ENCODE measurements at regions not wholly inside any gene's neighbourhood (a gene's known extent, or its start where the extent isn't known, plus 50 kb on each side); places are given as distances from the start of the nearest gene placed in this dataset.

DNA sequence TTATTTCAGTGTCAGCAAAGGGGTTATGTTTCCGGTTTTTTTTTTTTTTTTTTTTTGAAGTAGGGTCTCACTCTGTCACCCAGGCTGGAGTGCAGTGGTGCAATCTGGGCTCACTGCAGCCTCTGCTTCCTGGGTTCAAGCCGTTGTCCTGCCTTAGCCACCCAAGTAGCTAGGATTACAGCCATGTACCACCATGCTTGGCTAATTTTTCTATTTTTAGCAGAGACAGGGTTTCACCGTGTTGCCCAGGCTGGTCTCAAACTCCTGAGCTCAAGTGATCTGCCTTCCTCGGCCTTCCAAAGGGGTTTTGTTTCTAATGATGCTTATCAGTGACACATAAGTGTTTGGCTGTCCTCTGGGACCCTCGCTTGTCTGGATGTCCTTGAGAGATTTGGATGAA, 235.7 kb upstream of the C2CD4B start:
- no peak overlapping the region for H3K27ac Mint-ChIP-seq
- DNase-seq (no peak), ATAC-seq (ENCODE audit: low read depth) (no peak)
- ChIA-PET CTCF (no interaction called here), POLR2A (no interaction called here)
- TF ChIP-seq, protein P1, sequence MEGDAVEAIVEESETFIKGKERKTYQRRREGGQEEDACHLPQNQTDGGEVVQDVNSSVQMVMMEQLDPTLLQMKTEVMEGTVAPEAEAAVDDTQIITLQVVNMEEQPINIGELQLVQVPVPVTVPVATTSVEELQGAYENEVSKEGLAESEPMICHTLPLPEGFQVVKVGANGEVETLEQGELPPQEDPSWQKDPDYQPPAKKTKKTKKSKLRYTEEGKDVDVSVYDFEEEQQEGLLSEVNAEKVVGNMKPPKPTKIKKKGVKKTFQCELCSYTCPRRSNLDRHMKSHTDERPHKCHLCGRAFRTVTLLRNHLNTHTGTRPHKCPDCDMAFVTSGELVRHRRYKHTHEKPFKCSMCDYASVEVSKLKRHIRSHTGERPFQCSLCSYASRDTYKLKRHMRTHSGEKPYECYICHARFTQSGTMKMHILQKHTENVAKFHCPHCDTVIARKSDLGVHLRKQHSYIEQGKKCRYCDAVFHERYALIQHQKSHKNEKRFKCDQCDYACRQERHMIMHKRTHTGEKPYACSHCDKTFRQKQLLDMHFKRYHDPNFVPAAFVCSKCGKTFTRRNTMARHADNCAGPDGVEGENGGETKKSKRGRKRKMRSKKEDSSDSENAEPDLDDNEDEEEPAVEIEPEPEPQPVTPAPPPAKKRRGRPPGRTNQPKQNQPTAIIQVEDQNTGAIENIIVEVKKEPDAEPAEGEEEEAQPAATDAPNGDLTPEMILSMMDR (IDR thresholded peaks at IDR 0.05), result no peak
- intact Hi-C loops (cut with micrococcal nuclease), result no loop called here
- H3K27me3 Mint-ChIP-seq, result peaks cover 12% of the 10 kb centered on the region
- no peaks in the 10 kb centered on the region for H3K36me3 Mint-ChIP-seq (ENCODE audit: low read depth)
- no peak overlapping the region for H3K4me3 Mint-ChIP-seq
- H3K4me1 Mint-ChIP-seq, result no peaks in the 10 kb centered on the region
- peaks cover 22% of the 10 kb centered on the region for H3K9me3 Mint-ChIP-seq

DNA sequence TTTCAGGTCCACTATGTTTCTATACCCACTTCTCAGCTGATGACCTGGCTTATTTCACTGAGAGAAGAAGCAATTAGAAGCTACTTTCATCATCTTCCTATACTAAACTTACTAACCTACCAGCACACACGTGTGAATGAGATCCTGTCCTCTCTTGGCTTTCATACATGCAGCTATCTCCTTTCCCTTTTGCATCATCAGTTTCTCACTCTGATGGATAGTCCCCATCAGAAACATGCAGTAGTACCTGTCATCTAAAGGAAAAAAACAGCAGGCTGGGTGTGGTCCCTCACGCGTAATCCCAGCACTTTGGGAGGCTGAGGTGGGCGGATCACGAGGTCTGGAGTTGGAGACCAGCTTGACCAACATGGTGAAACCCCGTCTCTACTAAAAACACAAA, 237.6 kb upstream of the C2CD4B start:
- ChIA-PET POLR2A (no interaction called here), CTCF (no interaction called here)
- H3K9me3 Mint-ChIP-seq, result peaks cover 22% of the 10 kb centered on the region
- TF ChIP-seq, protein P1 (IDR thresholded peaks at IDR 0.05), result no peak
- intact Hi-C loops (cut with micrococcal nuclease), result no loop called here
- ATAC-seq (ENCODE audit: low read depth) (no peak), DNase-seq (no peak)
- peaks cover 18% of the 10 kb centered on the region for H3K27me3 Mint-ChIP-seq
- H3K36me3 Mint-ChIP-seq (ENCODE audit: low read depth), result no peaks in the 10 kb centered on the region
- H3K27ac Mint-ChIP-seq, result no peak overlapping the region
- no peak overlapping the region for H3K4me3 Mint-ChIP-seq
- no peaks in the 10 kb centered on the region for H3K4me1 Mint-ChIP-seq

DNA sequence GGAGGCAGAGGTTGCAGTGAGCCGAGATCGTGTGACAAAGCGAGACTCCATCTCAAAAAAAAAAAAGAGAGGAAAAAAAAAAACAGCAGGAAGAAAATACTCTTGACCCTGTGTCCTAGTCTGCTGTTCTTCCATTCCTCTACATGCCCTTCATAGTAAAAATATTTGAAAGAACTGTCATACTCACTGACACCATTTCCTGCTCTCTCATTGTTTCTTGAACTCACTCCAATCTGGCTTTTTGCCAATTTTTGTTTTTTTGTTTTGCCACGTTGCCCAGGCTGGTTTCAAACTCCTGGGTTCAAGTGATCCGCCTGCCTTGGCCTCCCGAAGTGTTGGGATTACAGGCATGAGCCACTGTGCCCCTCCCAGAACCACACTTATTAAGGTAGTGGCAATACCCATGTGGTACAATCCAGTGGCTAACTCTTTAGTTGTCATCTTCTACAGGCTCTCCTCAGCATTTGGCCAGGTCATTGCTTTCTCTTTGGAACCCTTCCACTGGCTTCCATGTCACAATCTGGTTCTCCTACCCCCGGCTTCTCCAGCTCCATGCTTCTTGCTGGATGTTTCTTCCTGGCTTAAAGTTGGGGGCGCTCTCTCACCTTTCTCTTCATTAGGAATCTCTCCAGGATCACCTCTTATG, 238.2 kb upstream of the C2CD4B start:
- CTCF ChIA-PET, result no interaction called here
- Mint-ChIP-seq H3K36me3 (ENCODE audit: low read depth) (no peaks in the 10 kb centered on the region), H3K27ac (no peak overlapping the region), H3K27me3 (peaks cover 18% of the 10 kb centered on the region), H3K4me3 (no peak overlapping the region), H3K4me1 (no peaks in the 10 kb centered on the region), H3K9me3 (peaks cover 17% of the 10 kb centered on the region)
- DNase-seq, result no peak
- intact Hi-C loops (cut with micrococcal nuclease), result no loop called here
- TF ChIP-seq, protein P1 (IDR thresholded peaks at IDR 0.05), result no peak
- no peak for ATAC-seq (ENCODE audit: low read depth)
- POLR2A ChIA-PET, result no interaction called here

DNA sequence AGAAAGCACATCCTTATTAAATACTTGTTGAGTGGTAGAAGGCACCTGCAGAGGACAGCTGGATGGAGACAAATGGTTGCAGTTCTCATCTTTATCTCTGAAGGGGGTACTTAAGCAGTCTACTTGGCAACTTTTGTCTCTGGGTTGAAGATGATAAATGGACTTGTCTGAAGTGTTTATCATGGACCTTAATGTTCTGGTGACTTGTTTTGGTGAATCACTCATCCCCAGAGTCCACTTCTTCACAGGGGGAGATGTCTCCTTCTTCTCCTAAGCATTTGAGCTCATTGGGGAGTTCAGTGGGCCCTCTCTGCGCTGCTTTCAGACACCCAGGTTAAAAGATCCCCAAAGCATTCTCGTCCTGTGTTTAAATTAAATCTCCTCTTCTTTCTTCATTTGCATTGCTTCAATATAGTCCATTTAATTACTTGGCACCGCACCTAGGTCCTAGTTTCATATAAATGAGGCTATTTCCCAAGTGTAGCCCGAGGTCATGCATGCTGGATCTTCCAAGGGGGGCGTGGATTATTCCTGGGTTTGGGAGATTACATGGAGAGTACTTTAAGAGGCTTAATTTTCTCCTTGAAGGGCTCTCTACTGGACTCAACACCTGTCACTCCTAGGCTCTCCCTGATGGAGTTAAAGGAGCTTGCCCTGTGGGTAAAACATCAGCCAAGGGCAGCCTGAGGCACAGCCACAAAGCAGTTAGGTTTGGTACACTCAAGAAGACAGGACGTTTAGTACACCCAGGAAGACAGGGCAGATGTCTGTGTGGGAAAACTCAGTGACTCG, 239.3 kb upstream of the C2CD4B start:
- H3K4me3 Mint-ChIP-seq, result no peak overlapping the region
- CTCF ChIA-PET, result no interaction called here
- peaks cover 12% of the 10 kb centered on the region for H3K9me3 Mint-ChIP-seq
- H3K36me3 Mint-ChIP-seq (ENCODE audit: low read depth), result no peaks in the 10 kb centered on the region
- POLR2A ChIA-PET, result no interaction called here
- H3K27ac Mint-ChIP-seq, result no peak overlapping the region
- DNase-seq (no peak), ATAC-seq (ENCODE audit: low read depth) (no peak)
- peaks cover 18% of the 10 kb centered on the region for H3K27me3 Mint-ChIP-seq
- no peaks in the 10 kb centered on the region for H3K4me1 Mint-ChIP-seq
- intact Hi-C loops (cut with micrococcal nuclease), result no loop called here
- TF ChIP-seq, protein P1 (IDR thresholded peaks at IDR 0.05), result no peak

DNA sequence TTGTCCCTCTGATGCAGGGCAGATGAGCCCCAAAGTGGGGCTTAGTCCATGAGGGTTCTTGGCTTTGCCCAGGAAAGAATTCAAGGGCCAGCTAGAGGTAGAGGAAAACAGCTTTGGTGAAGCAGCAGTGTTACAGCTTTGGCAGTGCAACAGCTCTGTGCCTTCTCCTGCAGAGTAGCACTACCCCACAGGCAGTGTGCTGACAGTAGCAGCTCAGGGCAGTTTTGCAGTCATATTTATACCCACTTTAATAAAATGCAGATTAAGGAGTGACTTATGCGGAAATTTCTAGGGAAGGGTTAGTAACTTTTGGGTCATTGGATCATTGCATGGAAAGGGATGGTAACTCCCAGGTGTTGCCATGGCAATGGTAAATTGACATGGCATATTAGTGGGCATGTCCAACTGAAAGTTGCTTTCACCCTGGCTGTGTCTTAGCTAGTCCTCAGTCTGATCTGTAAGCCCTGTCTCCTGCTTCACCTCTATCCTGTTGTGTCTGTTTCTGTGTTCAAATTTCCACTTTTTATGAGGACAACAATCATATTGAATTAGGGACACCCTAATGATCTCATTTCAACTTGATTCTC, 241.3 kb upstream of the C2CD4B start:
- Mint-ChIP-seq H3K27ac (no peak overlapping the region), H3K27me3 (peaks cover 18% of the 10 kb centered on the region), H3K9me3 (no peaks in the 10 kb centered on the region)

More for the DNA sequence above, 241.3 kb upstream of the C2CD4B start:
- DNase-seq (no peak), ATAC-seq (ENCODE audit: low read depth) (no peak)
- no peak overlapping the region for H3K4me3 Mint-ChIP-seq
- TF ChIP-seq, protein P1 (IDR thresholded peaks at IDR 0.05), result no peak
- ChIA-PET CTCF (no interaction called here), POLR2A (no interaction called here)
- no peaks in the 10 kb centered on the region for H3K36me3 Mint-ChIP-seq (ENCODE audit: low read depth)
- intact Hi-C loops (cut with micrococcal nuclease), result no loop called here
- H3K4me1 Mint-ChIP-seq, result no peaks in the 10 kb centered on the region
